D721Med (cell line): ENCODE measurements at regions not wholly inside any gene's neighbourhood (a gene's known extent, or its start where the extent isn't known, plus 50 kb on each side); places are given as distances from the start of the nearest gene placed in this dataset.
"Not testable (repeated sequence)": the region's sequence is repeated elsewhere in the genome, so short reads cannot be mapped to it uniquely, and the experiment has no call there.

Experiments
- DNase-seq: peaks from one replicate; pipeline ENCODE4 v3.0.0; 2011; ENCODE audit warnings: low spot score; ENCODE audit not compliant: insufficient read length
- FAIRE-seq: peaks from 2 replicates; lab custom pipeline; 2011; peaks lifted over from hg19 to GRCh38; lab: Jason Lieb, UNC
- TF ChIP-seq, protein P1 (sequence below): IDR thresholded peaks from 2 replicates; pipeline ENCODE4 v1.5.1; 2012; ENCODE audit warnings: mild to moderate bottlenecking, control low read depth; ENCODE audit not compliant: insufficient read depth; ENCODE audit errors: missing control alignments

DNA sequence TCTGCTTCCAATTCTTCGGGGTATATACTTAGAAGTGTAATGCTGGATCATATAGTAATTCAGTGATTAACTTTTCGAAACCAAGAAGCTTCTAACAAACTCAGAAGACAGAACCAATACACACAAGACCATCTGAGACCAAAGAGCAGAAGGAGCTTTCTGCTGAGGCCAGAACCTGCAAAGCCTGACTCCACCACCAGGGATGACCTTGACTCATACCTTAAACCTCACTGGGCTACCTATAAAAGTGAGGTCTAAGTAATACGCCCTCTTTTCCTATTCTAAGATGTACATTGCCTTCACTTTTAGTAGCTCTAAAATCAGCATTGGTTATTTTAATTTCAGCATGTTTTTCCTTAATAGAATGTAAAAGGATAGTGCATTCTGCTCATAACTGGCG, 84.8 kb downstream of the FOXF2 start:
- FAIRE-seq (no peak), DNase-seq (no peak)
- TF ChIP-seq, protein P1, sequence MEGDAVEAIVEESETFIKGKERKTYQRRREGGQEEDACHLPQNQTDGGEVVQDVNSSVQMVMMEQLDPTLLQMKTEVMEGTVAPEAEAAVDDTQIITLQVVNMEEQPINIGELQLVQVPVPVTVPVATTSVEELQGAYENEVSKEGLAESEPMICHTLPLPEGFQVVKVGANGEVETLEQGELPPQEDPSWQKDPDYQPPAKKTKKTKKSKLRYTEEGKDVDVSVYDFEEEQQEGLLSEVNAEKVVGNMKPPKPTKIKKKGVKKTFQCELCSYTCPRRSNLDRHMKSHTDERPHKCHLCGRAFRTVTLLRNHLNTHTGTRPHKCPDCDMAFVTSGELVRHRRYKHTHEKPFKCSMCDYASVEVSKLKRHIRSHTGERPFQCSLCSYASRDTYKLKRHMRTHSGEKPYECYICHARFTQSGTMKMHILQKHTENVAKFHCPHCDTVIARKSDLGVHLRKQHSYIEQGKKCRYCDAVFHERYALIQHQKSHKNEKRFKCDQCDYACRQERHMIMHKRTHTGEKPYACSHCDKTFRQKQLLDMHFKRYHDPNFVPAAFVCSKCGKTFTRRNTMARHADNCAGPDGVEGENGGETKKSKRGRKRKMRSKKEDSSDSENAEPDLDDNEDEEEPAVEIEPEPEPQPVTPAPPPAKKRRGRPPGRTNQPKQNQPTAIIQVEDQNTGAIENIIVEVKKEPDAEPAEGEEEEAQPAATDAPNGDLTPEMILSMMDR: no peak

- TF ChIP-seq, protein P1: no peak
- no peak for FAIRE-seq
- no peak for DNase-seq
These were observed 85.8 kb downstream of the FOXF2 start for GRCh38 chr6:1475174-1475573.

DNA sequence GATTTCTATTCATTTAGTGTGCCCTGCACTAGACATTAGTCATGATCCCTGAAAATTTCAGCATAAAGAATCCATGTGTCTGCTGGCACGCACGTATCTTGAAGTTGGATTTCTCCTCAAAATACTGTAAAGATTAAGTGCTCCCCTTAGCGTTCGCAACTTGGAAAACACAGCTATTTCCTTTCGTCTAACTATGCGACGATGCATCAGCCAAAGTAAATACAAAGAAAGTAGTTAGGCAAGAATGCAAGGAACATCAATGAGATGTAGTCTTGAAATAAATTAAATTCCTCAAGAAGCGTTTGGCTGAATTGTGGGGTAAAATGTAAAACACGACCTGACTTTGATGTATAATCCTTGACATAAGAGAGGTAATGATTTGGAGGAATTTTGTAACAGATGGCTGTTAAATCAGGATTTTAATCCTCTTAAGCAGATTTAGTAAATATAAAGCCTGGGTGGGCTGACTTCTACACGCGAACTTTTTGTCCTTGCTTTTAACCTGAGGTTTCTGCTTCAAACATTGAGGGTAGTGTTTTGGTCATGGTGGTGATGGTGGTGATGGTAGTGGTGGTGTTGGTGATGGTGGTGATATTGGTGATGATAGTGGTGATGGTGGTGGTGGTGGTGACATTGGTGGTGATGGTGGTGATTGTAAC, 88.2 kb downstream of the FOXF2 start:
- FAIRE-seq (peak; percentile 44), DNase-seq (no peak)
- TF ChIP-seq, protein P1: peak; percentile 33

DNA sequence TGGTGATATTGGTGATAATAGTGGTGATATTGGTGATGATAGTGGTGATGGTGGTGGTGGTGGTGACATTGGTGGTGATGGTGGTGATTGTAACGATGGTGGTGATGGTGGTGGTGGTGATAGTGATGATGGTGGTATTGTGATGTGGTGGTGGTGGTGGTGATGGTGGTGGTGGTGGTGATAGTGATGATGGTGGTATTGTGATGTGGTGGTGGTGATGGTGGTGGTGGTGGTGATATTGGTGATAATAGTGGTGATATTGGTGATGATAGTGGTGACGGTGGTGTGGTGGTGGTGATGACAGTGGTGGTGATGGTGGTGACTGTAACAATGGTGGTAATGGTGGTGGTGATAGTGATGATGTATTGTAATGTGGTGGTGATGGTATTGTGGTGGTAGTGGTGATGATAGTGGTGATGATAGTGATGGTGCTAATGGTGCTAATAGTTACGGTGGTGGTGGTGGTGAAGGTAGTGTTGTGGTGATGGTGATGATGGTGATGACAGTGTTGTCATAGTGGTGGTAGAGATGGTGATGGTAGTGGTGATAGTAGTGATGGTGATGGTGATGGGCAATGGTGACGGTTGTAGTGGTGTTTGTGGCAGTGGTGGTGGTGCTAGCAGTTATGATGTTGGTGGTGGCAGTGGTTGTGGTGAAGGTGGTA, 88.9 kb downstream of the FOXF2 start:
- not testable (repeated sequence) for DNase-seq, FAIRE-seq

- FAIRE-seq (no peak), DNase-seq (no peak)
- TF ChIP-seq, protein P1: no peak
These were observed 89.7 kb downstream of the FOXF2 start for GRCh38 chr6:1479095-1479494.

DNA sequence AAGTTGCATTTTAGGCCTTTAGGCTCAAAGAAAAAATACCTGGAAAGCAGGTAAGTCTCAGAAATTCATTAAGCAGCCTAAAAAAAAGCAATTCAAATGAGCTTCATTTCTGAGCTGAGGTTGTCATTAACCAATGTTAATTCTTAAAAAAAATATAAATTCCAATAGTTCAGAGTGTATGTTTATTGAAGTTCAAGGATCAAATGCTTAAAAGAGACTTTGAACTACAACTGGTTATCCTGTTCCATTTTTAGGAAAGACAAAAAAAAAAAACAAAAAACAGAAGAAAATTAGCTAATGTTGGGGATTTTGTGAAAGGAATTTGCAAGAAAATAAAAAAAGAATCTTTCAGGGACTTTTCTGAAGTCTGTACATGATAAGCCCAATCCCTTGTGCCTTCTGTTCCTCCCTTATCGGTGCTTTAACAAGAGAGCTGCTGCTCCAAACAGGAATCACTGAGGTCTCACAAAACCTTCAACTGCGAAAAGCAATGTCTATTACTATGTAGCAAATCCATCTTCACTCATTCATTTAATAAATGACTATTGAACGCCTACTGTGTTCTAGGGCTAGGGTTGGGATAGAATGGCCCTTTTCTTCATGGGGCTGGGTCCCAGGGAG, 90.3 kb downstream of the FOXF2 start:
- DNase-seq: no peak
- FAIRE-seq: no peak
- TF ChIP-seq, protein P1: no peak

DNA sequence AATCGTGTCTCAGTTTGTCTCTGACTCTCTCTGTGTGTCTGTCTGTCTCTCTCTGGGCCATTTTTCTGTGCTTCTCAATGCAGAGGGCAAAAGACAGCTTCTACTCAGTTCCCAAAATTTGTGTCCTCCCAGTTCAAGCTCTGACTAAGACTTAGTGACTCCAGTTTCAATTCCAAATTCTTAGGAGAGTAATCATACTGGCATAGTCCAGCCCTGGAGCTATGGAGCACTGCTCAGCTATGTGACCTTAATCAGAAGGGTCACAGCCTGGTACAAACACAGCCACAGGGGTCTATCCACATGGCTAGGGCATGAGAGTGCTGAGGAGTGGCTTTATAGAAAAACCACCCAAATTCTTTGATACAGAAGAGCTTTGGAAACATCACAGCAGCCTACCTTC, 91.9 kb downstream of the FOXF2 start:
- TF ChIP-seq, protein P1: no peak
- no peak for DNase-seq
- FAIRE-seq: no peak
